ENCODE measurements at regions not wholly inside any gene's neighbourhood (a gene's known extent, or its start where the extent isn't known, plus 50 kb on each side); places are given as distances from the start of the nearest gene placed in this dataset.

- TF ChIP-seq GATA2 (IDR thresholded peaks at IDR 0.05; ENCODE audit: low read depth, low read length) (no peak), GATA3 (IDR thresholded peaks at IDR 0.05; ENCODE audit: low read depth, low read length) (no peak)
Measured at GRCh38 chr6:19297880-19298279, 539.3 kb upstream of the ID4 start.
